ENCODE measurements at regions not wholly inside any gene's neighbourhood (a gene's known extent, or its start where the extent isn't known, plus 50 kb on each side); places are given as distances from the start of the nearest gene placed in this dataset.

GRCh38 chr2:39519886-39520285 is 82.8 kb upstream of the MAP4K3 start:
- no peaks in the 10 kb centered on the region for H3K36me3 ChIP-seq (replicated peaks; ENCODE audit: insufficient read depth, low read length)
- H2AFZ ChIP-seq (ENCODE audit: low read length) = no peak overlapping the region
- H3K27me3 ChIP-seq (replicated peaks; ENCODE audit: insufficient read depth, low read length) = no peaks in the 10 kb centered on the region
- no peaks in the 10 kb centered on the region for H3K9me2 ChIP-seq (replicated peaks; ENCODE audit: insufficient read depth, low read length)
- H3K79me2 ChIP-seq (ENCODE audit: low read length) = no peaks in the 10 kb centered on the region
- no peak overlapping the region for H3K9ac ChIP-seq (ENCODE audit: low read length)
- H3K4me3 ChIP-seq (ENCODE audit: low read length) = no peak overlapping the region
- H4K20me1 ChIP-seq (ENCODE audit: insufficient read depth, low read length) = no peaks in the 10 kb centered on the region
- no peak overlapping the region for H3K4me2 ChIP-seq (ENCODE audit: low read depth, low read length)
- no peak overlapping the region for H3K27ac ChIP-seq (ENCODE audit: low read length)
- DNase-seq = no peak
- TF ChIP-seq EZH2 (optimal IDR thresholded peaks at IDR 0.05; ENCODE audit: low read depth, low read length) (no peak), EZH2phosphoT487 (IDR thresholded peaks at IDR 0.05; ENCODE audit: low read length) (no peak), CTCF (IDR thresholded peaks at IDR 0.05; ENCODE audit: low read length) (no peak)
- H3K4me1 ChIP-seq (ENCODE audit: low read length) = no peaks in the 10 kb centered on the region
- no peaks in the 10 kb centered on the region for H3K9me3 ChIP-seq (replicated peaks; ENCODE audit: insufficient read depth, low read length)
- H3F3A ChIP-seq (ENCODE audit: insufficient read depth, low read length) = no peaks in the 10 kb centered on the region

- H3K4me1 ChIP-seq (ENCODE audit: low read length) = no peaks in the 10 kb centered on the region
- H3K9me3 ChIP-seq (replicated peaks; ENCODE audit: insufficient read depth, low read length) = no peaks in the 10 kb centered on the region
- no peak for DNase-seq
- H3K79me2 ChIP-seq (ENCODE audit: low read length) = no peaks in the 10 kb centered on the region
- no peaks in the 10 kb centered on the region for H3K27me3 ChIP-seq (replicated peaks; ENCODE audit: insufficient read depth, low read length)
- no peak overlapping the region for H3K27ac ChIP-seq (ENCODE audit: low read length)
- H2AFZ ChIP-seq (ENCODE audit: low read length) = no peak overlapping the region
- no peaks in the 10 kb centered on the region for H4K20me1 ChIP-seq (ENCODE audit: insufficient read depth, low read length)
- H3K36me3 ChIP-seq (replicated peaks; ENCODE audit: insufficient read depth, low read length) = no peaks in the 10 kb centered on the region
- no peak overlapping the region for H3K4me2 ChIP-seq (ENCODE audit: low read depth, low read length)
- H3K9me2 ChIP-seq (replicated peaks; ENCODE audit: insufficient read depth, low read length) = no peaks in the 10 kb centered on the region
- H3K4me3 ChIP-seq (ENCODE audit: low read length) = no peak overlapping the region
- TF ChIP-seq EZH2 (optimal IDR thresholded peaks at IDR 0.05; ENCODE audit: low read depth, low read length) (no peak), EZH2phosphoT487 (IDR thresholded peaks at IDR 0.05; ENCODE audit: low read length) (no peak), CTCF (IDR thresholded peaks at IDR 0.05; ENCODE audit: low read length) (no peak)
- H3K9ac ChIP-seq (ENCODE audit: low read length) = no peak overlapping the region
- no peaks in the 10 kb centered on the region for H3F3A ChIP-seq (ENCODE audit: insufficient read depth, low read length)
These were observed 84.9 kb upstream of the MAP4K3 start for GRCh38 chr2:39521876-39522517.

GRCh38 chr2:39522518-39522877 is 85.4 kb upstream of the MAP4K3 start:
- Histone ChIP-seq H3K79me2 (ENCODE audit: low read length) (no peaks in the 10 kb centered on the region), H2AFZ (ENCODE audit: low read length) (no peak overlapping the region), H3K4me3 (ENCODE audit: low read length) (no peak overlapping the region), H4K20me1 (ENCODE audit: insufficient read depth, low read length) (no peaks in the 10 kb centered on the region), H3F3A (ENCODE audit: insufficient read depth, low read length) (no peaks in the 10 kb centered on the region), H3K27ac (ENCODE audit: low read length) (no peak overlapping the region), H3K36me3 (replicated peaks; ENCODE audit: insufficient read depth, low read length) (no peaks in the 10 kb centered on the region), H3K9me2 (replicated peaks; ENCODE audit: insufficient read depth, low read length) (no peaks in the 10 kb centered on the region), H3K9ac (ENCODE audit: low read length) (no peak overlapping the region), H3K4me1 (ENCODE audit: low read length) (no peaks in the 10 kb centered on the region), H3K4me2 (ENCODE audit: low read depth, low read length) (no peak overlapping the region), H3K27me3 (replicated peaks; ENCODE audit: insufficient read depth, low read length) (no peaks in the 10 kb centered on the region), H3K9me3 (replicated peaks; ENCODE audit: insufficient read depth, low read length) (no peaks in the 10 kb centered on the region)
- no peak for DNase-seq
- no peak for TF ChIP-seq EZH2phosphoT487 (IDR thresholded peaks at IDR 0.05; ENCODE audit: low read length)
- TF ChIP-seq CTCF (IDR thresholded peaks at IDR 0.05; ENCODE audit: low read length) = no peak
- TF ChIP-seq EZH2 (optimal IDR thresholded peaks at IDR 0.05; ENCODE audit: low read depth, low read length) = no peak
